GM18505 (cell line): ENCODE measurements at regions not wholly inside any gene's neighbourhood (a gene's known extent, or its start where the extent isn't known, plus 50 kb on each side); places are given as distances from the start of the nearest gene placed in this dataset.
"Not testable (repeated sequence)": the region's sequence is repeated elsewhere in the genome, so short reads cannot be mapped to it uniquely, and the experiment has no call there.

Source experiments
- ATAC-seq: cut with Tn5 transposase; IDR thresholded peaks from one replicate; pipeline ENCODE4 v1.9.1; 2021; ENCODE audit not compliant: unreplicated experiment
- POLR2A ChIP-seq: IDR thresholded peaks from 4 replicates; pipeline ENCODE4 v1.6.1; 2011; ENCODE audit warnings: borderline replicate concordance; ENCODE audit not compliant: insufficient read depth, insufficient read length; ENCODE audit errors: extremely low read depth

- no peak for ATAC-seq
- no peak for TF ChIP-seq POLR2A
Measured at GRCh38 chr1:104248385-104248784, 498.7 kb downstream of the AMY1C start.

DNA sequence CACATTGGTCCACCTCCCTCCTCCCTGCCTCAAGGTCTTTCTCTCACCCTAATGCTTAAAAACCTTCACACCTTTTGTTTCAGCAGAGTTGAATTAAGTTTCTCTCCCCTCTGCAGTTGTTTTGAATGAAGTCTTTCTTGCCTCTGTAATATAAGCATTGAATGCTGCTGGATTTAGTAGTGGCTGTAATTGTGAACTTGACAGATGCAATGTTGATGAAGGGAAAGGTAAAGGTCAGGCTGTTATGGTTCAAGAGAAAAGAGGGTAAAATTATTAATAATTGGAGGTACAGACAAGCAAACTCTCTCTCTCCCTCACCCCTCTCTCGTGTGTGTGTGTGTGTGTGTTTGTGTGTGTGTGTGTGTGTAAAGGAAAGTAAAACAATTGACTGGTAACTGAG, 509.8 kb downstream of the AMY1C start:
- no peak for ATAC-seq
- TF ChIP-seq POLR2A = no peak

DNA sequence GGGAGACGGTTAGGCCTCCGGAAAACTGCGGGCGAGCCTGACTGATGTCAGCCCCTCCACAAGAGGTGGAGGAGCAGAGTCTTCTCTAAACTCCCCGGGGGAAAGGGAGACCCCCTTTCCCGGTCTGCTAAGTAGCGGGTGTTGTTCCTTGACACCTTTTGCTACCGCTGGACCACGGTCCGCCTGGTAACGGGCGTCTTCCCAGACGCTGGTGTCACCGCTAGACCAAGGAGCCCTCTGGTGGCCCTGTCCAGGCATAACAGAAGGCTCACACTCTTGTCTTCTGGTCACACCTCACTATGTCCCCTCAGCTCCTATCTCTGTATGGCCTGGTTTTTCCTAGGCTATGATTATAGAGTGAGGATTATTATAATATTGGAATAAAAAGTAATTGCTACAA, 513.4 kb downstream of the AMY1C start:
- ATAC-seq = not testable (repeated sequence)

- TF ChIP-seq POLR2A = no peak
- ATAC-seq = no peak
Measured at GRCh38 chr1:104264521-104264920, 514.8 kb downstream of the AMY1C start.

- ATAC-seq = no peak
- TF ChIP-seq POLR2A = no peak
Measured at GRCh38 chr1:104265163-104265562, 515.5 kb downstream of the AMY1C start.

DNA sequence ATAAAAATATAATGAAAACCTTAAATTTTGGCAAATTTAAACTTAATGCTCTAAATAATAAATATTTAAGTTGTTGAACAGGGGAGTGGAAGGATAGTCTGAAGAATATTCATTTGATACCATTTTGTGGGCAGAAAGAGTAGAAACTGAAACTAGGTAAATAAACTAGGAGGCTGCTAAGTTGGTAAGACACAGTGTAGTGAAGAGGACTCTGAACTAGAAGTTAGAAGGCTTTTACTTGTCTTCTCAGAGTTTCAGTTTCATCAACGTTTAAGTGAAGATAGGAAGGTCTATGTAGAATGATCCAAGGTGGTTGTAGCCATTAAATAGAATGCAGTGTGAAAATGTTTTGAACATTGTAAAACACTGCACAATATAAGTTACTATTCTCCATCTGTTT, 516.9 kb downstream of the AMY1C start:
- TF ChIP-seq POLR2A = no peak
- ATAC-seq = peak; percentile 84

DNA sequence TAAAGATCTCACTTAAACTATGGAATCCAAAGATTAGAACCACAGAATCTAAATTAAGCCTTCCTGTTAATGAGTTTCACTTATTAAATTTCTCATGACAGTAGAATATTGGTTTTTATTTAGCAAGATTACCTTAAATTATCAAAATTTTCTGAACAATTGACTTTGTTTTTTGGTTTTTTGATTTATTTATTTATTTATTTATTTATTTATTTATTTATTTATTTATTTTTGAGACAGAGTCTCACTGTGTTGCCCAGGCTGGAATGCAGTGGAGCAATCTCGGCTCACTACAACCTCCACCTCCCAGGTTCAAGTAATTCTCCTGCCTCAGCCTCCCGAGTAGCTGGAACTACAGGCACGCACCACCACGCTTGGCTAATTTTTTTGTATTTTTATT, 538.6 kb downstream of the AMY1C start:
- ATAC-seq = not testable (repeated sequence)

GRCh38 chr1:104291156-104291555, 541.5 kb downstream of the AMY1C start:
- no peak for ATAC-seq
- TF ChIP-seq POLR2A = no peak

GRCh38 chr1:104294259-104294658, 544.6 kb downstream of the AMY1C start:
- TF ChIP-seq POLR2A = no peak
- no peak for ATAC-seq

GRCh38 chr1:104295511-104295910, 545.8 kb downstream of the AMY1C start:
- ATAC-seq = no peak
- no peak for TF ChIP-seq POLR2A

DNA sequence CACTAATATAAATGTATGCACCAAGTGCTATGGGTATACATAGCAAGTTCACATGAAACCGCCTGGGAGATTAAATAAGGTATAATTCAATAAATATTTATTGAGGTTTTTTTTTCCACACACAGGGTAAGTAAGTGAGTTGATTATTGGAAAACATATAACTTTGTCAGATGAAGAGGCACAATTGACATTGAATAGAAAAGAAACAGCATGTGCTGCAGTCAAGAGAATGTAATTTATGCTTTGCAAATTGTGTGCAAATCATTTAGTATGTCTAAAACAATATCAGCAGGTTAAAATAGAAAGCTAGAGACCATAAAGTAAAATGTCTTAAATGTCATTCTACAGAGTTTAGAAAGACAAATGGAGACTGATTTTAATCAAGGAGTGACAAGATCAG, 560.0 kb downstream of the AMY1C start:
- no peak for TF ChIP-seq POLR2A
- no peak for ATAC-seq

DNA sequence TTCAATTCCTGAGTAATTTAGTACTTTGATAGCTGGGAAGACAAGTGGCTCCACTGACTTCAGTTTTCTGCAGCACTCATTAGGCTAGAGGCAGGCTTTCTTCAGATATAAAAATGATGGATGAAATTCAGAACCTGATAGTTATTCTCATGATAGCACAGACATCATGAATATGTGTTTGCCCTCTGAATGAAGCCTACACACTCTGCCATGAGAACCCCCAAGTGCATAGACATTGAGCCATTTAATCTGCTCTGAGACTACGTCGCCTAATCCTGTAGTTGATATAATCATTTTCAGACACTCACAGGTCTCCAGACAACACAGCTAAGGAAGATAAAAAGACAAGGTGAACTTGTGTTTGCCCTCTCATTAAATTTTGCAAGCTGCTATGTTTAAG, 566.1 kb downstream of the AMY1C start:
- no peak for ATAC-seq
- no peak for TF ChIP-seq POLR2A

GRCh38 chr1:104322131-104322530, 572.4 kb downstream of the AMY1C start:
- no peak for TF ChIP-seq POLR2A
- ATAC-seq = no peak

- no peak for ATAC-seq
- no peak for TF ChIP-seq POLR2A
Measured at GRCh38 chr1:104329278-104329677, 579.6 kb downstream of the AMY1C start.

DNA sequence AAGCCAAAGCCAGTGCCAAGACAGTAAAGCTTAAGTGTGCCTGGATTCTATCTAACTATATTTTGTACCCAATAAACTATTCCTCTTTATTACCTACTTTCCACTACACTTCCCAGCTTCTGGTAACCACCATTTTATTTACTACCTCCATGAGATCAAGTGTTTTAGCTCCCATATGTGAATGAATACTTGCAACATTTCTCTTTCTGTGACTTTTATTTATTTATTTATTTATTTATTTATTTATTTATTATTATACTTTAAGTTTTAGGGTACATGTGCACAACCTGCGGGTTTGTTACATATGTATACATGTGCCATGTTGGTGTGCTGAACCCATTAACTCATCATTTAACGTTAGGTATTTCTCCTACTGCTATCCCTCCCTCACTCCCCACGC, 582.1 kb downstream of the AMY1C start:
- no peak for TF ChIP-seq POLR2A
- ATAC-seq = no peak

GRCh38 chr1:104337927-104338326, 588.2 kb downstream of the AMY1C start:
- not testable (repeated sequence) for ATAC-seq
